Endodermal cell (in vitro differentiated cells): ENCODE measurements at regions not wholly inside any gene's neighbourhood (a gene's known extent, or its start where the extent isn't known, plus 50 kb on each side); places are given as distances from the start of the nearest gene placed in this dataset.

ENCODE experiments used
- DNase-seq: peaks from one replicate; pipeline ENCODE4 v3.0.0-alpha.2; 2017
- H3K27ac ChIP-seq: 2 replicates; pipeline ENCODE4 v1.5.1; 2013; ENCODE audit warnings: mild to moderate bottlenecking, low read depth, low read length, moderate library complexity
- H3K27me3 ChIP-seq: 2 replicates; pipeline ENCODE4 v1.6.1; 2013; ENCODE audit warnings: mild to moderate bottlenecking, low read length, moderate library complexity; ENCODE audit not compliant: insufficient read depth, control insufficient read depth, poor library complexity, severe bottlenecking
- H3K36me3 ChIP-seq: 2 replicates; pipeline ENCODE4 v1.7.0; 2013; ENCODE audit warnings: mild to moderate bottlenecking, low read length, moderate library complexity; ENCODE audit not compliant: control insufficient read depth, insufficient read depth
- H3K4me1 ChIP-seq: one replicate; pipeline ENCODE4 v1.7.0; 2013; ENCODE audit warnings: low read length; ENCODE audit not compliant: control insufficient read depth, insufficient read depth
- H3K4me3 ChIP-seq: 2 replicates; pipeline ENCODE4 v1.5.1; 2013; ENCODE audit warnings: mild to moderate bottlenecking, low read length, moderate library complexity
- H3K9ac ChIP-seq: 2 replicates; pipeline ENCODE4 v1.6.1; 2013; ENCODE audit warnings: mild to moderate bottlenecking, low read length, moderate library complexity; ENCODE audit not compliant: poor library complexity, severe bottlenecking; ENCODE audit errors: extremely low read depth
- H3K9me3 ChIP-seq: 2 replicates; pipeline ENCODE4 v1.6.1; 2013; ENCODE audit warnings: mild to moderate bottlenecking, low read length, moderate library complexity; ENCODE audit not compliant: control insufficient read depth
- H3K27ac Mint-ChIP-seq: 2 replicates; pipeline ENCODE4 v1.8.0; 2020; ENCODE audit warnings: mixed read lengths
- H3K27me3 Mint-ChIP-seq: 2 replicates; pipeline ENCODE4 v1.8.0; 2021; ENCODE audit warnings: mild to moderate bottlenecking, mixed read lengths; ENCODE audit not compliant: insufficient read depth
- H3K36me3 Mint-ChIP-seq: 2 replicates; pipeline ENCODE4 v1.8.0; 2020; ENCODE audit warnings: low read depth, mixed read lengths
- H3K4me1 Mint-ChIP-seq: 2 replicates; pipeline ENCODE4 v1.8.0; 2020; ENCODE audit warnings: mixed read lengths
- H3K4me3 Mint-ChIP-seq: 2 replicates; pipeline ENCODE4 v1.8.0; 2020; ENCODE audit warnings: mild to moderate bottlenecking, moderate library complexity, mixed read lengths
- H3K9me3 Mint-ChIP-seq: 2 replicates; pipeline ENCODE4 v1.8.0; 2020; ENCODE audit warnings: mild to moderate bottlenecking, mixed read lengths
- WGBS, 2 experiments: methylation state at CpG; one replicate each; pipeline versions ENCODE4 v1.1.5 to v1.1.7; 2013; ENCODE audit warnings: missing lambda C conversion rate in 2 of 2, mixed read lengths in 1 of 2; ENCODE audit not compliant: insufficient coverage in 1 of 2, insufficient read length in 1 of 2; 5-methylcytosine and 5-hydroxymethylcytosine counted together
- TF ChIP-seq, protein P1 (sequence below): fragments of 200-600 bp; sonication (generic); conservative IDR thresholded peaks from 2 replicates; pipeline ENCODE4 v1.5.0; 2021; ENCODE audit warnings: antibody characterized with exemption, mild to moderate bottlenecking

DNA sequence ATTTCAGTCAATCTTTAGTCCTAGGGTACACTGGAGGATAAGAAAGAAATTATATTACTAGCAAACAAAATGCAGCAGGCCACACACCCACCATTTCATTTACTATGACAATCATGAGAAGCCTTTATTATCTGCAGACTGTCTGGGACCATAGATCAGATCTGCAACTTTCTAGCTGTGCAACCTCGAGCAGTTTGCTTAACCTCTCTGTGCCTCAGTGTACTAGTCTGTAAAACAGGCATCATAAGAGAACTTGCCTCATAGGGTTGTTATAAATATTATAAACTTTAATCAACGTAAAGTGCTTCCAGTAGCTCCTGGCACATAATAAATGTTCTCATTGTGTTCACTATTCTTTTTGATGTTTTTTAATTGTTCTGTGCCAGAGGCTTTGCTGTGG lies 128.2 kb upstream of the C1QTNF7 start:
- no peak overlapping the region for H3K4me3 Mint-ChIP-seq
- H3K9me3 Mint-ChIP-seq: peaks cover 3% of the 10 kb centered on the region
- 89 to 94% methylated on average over 2 of the region's 2 CpGs for WGBS, 2 experiments
- no peaks in the 10 kb centered on the region for H3K36me3 ChIP-seq
- H3K4me1 ChIP-seq: no peaks in the 10 kb centered on the region
- DNase-seq: no peak
- H3K27me3 ChIP-seq: peaks cover 70% of the 10 kb centered on the region
- no peaks in the 10 kb centered on the region for H3K36me3 Mint-ChIP-seq
- no peak overlapping the region for H3K27ac Mint-ChIP-seq
- H3K9me3 ChIP-seq: peaks cover 7% of the 10 kb centered on the region
- H3K4me3 ChIP-seq: no peak overlapping the region
- no peak overlapping the region for H3K9ac ChIP-seq
- TF ChIP-seq, protein P1, sequence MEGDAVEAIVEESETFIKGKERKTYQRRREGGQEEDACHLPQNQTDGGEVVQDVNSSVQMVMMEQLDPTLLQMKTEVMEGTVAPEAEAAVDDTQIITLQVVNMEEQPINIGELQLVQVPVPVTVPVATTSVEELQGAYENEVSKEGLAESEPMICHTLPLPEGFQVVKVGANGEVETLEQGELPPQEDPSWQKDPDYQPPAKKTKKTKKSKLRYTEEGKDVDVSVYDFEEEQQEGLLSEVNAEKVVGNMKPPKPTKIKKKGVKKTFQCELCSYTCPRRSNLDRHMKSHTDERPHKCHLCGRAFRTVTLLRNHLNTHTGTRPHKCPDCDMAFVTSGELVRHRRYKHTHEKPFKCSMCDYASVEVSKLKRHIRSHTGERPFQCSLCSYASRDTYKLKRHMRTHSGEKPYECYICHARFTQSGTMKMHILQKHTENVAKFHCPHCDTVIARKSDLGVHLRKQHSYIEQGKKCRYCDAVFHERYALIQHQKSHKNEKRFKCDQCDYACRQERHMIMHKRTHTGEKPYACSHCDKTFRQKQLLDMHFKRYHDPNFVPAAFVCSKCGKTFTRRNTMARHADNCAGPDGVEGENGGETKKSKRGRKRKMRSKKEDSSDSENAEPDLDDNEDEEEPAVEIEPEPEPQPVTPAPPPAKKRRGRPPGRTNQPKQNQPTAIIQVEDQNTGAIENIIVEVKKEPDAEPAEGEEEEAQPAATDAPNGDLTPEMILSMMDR: no peak
- no peaks in the 10 kb centered on the region for H3K4me1 Mint-ChIP-seq
- peaks cover 65% of the 10 kb centered on the region for H3K27me3 Mint-ChIP-seq
- H3K27ac ChIP-seq: no peak overlapping the region

DNA sequence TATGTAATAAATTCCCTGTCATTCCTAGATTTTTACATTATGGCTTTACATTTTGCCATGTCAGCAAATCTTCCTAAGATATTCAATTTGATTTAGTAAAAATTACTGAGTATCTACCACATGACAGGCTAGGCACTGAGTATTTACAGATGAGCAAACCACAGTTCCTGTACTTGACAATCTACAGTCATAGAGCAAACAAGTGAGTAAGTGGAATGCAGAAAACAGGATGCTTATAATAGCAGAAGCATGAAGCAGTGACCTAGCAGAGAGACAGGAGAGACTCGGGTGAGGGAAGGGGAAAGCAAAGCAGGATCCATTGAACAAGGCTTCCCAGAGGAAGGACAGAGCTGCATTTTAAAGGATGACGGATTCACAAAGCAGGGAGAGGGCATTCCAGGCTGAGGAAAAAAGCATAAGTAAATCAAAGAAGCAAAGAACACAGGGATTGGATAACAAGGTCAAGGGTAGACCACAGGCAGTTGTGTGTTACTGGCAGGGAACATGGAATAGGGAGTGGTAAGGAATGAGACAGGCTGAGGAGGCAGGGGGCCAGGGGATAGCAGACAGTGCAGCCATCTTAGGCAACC lies 124.7 kb upstream of the C1QTNF7 start:
- peaks cover 74% of the 10 kb centered on the region for H3K27me3 ChIP-seq
- Mint-ChIP-seq H3K36me3 (no peaks in the 10 kb centered on the region), H3K27me3 (peaks cover 81% of the 10 kb centered on the region), H3K27ac (no peak overlapping the region), H3K4me1 (peaks cover 8% of the 10 kb centered on the region), H3K4me3 (no peak overlapping the region), H3K9me3 (peaks cover 3% of the 10 kb centered on the region)
- H3K4me3 ChIP-seq: no peak overlapping the region
- H3K9me3 ChIP-seq: peaks cover 7% of the 10 kb centered on the region
- WGBS, 2 experiments: 85 to 88% methylated on average over 2 of the region's 2 CpGs
- H3K36me3 ChIP-seq: no peaks in the 10 kb centered on the region
- H3K27ac ChIP-seq: no peak overlapping the region
- TF ChIP-seq, protein P1: no peak
- DNase-seq: no peak
- no peaks in the 10 kb centered on the region for H3K4me1 ChIP-seq
- H3K9ac ChIP-seq: no peak overlapping the region

DNA sequence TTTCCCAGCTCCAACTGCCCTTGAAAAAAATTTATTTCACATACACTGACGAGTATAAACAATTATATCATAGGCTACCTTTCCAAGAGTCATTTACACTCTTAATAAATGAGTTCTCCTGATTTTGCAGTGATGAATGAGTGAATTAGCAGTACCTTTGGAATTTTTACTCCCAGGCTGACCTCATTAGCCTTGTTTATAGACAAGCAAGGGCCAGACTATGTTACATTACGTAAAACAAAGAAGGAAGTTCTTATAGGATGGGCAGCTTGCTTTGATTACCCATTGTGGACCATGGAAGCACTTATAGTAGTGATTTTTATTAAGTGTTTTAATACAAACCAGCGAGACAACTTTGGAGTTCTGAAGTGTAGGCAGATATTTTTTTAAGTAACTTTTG lies 112.9 kb upstream of the C1QTNF7 start:
- H3K27ac ChIP-seq: no peak overlapping the region
- H3K36me3 ChIP-seq: no peaks in the 10 kb centered on the region
- WGBS, 2 experiments: 96 to 100% methylated on average over 1 to 3 of the region's 3 CpGs
- Mint-ChIP-seq H3K9me3 (peaks cover 16% of the 10 kb centered on the region), H3K27ac (no peak overlapping the region), H3K36me3 (peaks cover 5% of the 10 kb centered on the region), H3K4me3 (no peak overlapping the region), H3K27me3 (peaks cover 11% of the 10 kb centered on the region), H3K4me1 (peaks cover 6% of the 10 kb centered on the region)
- TF ChIP-seq, protein P1: no peak
- H3K4me1 ChIP-seq: peaks cover 7% of the 10 kb centered on the region
- H3K9ac ChIP-seq: no peak overlapping the region
- no peaks in the 10 kb centered on the region for H3K27me3 ChIP-seq
- H3K9me3 ChIP-seq: peaks cover 5% of the 10 kb centered on the region
- DNase-seq: no peak
- no peak overlapping the region for H3K4me3 ChIP-seq
